Body of pancreas (tissue), 4 donors: ENCODE measurements at regions not wholly inside any gene's neighbourhood (a gene's known extent, or its start where the extent isn't known, plus 50 kb on each side); places are given as distances from the start of the nearest gene placed in this dataset.

Source experiments
- POLR2A ChIP-seq, 3 donors: fragments of 450-650 bp; IDR thresholded peaks; one replicate each; pipeline ENCODE4 v1.6.1; 2016; ENCODE audit warnings: antibody characterized with exemption in 3 of 3, mild to moderate bottlenecking in 2 of 3
- TF ChIP-seq, protein P1 (sequence below), 7 experiments: fragments of 450-650 bp in 4 of 7; fragments of 200-600 bp in 3 of 7; sonication (generic) in 3 of 7; IDR thresholded peaks; one replicate each; pipeline ENCODE4 v1.5.1; 2016 to 2019; ENCODE audit warnings: antibody characterized with exemption in 7 of 7

GRCh38 chr12:58818546-58818945 is 101.8 kb downstream of the LRIG3 start:
- TF ChIP-seq POLR2A (IDR thresholded peaks at IDR 0.05): no peak
- TF ChIP-seq, protein P1, sequence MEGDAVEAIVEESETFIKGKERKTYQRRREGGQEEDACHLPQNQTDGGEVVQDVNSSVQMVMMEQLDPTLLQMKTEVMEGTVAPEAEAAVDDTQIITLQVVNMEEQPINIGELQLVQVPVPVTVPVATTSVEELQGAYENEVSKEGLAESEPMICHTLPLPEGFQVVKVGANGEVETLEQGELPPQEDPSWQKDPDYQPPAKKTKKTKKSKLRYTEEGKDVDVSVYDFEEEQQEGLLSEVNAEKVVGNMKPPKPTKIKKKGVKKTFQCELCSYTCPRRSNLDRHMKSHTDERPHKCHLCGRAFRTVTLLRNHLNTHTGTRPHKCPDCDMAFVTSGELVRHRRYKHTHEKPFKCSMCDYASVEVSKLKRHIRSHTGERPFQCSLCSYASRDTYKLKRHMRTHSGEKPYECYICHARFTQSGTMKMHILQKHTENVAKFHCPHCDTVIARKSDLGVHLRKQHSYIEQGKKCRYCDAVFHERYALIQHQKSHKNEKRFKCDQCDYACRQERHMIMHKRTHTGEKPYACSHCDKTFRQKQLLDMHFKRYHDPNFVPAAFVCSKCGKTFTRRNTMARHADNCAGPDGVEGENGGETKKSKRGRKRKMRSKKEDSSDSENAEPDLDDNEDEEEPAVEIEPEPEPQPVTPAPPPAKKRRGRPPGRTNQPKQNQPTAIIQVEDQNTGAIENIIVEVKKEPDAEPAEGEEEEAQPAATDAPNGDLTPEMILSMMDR (IDR thresholded peaks at IDR 0.05): no peak
